ENCODE measurements at regions not wholly inside any gene's neighbourhood (a gene's known extent, or its start where the extent isn't known, plus 50 kb on each side); places are given as distances from the start of the nearest gene placed in this dataset.
"Not testable (repeated sequence)": the region's sequence is repeated elsewhere in the genome, so short reads cannot be mapped to it uniquely, and the experiment has no call there.

DNA sequence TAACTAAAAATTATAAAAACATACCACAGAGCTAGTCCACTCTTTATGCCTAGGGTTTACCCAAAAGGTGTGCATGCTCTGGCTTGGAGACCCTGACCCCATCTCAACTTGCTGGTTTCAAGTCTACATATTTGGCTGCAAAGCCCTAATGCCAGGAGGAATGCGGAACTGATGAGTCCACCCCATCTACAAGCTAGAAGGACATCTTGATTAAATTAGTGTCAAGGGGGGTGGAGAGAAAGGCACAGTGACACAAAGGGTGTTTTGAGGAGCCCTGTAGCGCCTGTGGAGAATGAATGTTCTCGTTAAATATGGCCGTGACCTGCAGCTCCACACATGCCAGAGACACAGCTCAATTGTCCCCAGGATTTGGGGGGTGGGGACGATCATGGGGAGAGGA is 104.1 kb upstream of the IKBKE start:
- DNase-seq: not testable (repeated sequence)

DNA sequence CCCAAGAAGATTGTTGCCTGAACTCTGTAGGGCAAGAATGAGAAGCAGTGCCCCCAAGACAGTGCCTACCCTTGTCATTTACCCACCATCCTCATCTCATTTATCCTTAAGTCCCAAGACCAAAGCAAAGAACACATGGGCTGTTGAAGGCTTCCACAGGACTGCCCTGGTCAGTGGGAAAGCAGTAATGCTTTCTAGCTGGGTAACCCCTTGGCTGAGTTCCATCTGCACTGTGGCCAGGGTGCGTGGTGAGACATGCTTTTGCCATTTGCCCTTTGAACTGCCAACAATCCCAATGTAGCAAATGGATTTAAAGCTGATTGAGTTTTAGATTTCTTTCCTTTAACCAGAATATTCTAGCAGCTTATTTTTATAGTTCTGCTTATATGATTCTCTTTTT is 103.5 kb upstream of the IKBKE start:
- DNase-seq: not testable (repeated sequence)

DNA sequence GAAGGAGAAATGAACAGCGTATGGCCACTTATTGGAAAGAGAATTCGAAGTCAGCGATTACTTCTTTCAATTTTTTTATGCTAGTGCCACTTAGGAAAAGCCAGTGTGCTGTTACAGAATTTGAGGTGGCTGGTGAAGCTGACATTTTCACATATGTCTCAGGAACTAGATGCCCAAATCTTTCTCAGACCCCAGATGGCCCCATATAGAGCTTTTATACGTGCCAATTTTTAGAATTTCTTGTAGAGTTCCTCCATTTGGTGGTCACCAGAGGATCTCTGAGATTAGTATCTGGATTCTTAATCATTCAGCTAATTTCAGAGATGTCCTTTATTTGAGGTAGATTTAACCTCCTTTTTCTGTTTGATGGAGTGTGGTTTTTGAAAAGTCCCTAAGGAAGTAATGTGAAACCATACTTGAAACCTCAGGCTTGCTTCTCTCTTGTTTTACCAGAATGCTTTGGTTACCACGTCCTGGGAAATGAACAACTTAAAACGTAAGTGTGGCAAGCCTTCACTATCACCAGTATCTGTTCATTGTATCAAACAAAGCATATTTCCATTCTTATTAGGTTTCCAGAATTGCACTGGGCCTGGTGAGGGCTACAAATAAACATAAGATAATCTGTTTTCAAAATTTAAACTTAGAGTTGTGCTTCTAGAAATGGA is 102.2 kb upstream of the IKBKE start:
- DNase-seq: not testable (repeated sequence)

DNA sequence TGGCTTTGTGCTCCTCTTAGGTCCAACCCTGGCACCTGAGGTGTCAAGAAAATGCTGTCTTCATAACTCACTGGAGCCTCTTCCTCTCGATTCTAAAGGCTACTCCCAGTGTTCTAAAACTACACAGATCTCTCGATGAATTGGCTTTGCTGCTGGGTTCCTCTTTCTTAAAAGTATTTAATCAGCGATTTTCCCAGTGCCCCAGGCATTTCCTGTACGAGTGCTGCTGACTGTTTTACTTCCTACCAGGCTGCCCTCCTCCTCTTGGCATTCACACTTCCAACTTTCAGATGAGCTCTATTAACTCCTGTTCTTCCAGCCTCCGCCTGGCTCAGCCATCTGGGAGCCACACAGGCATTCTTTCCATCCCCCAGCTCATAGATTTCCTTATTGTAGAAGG is 95.6 kb upstream of the IKBKE start:
- not testable (repeated sequence) for DNase-seq

DNA sequence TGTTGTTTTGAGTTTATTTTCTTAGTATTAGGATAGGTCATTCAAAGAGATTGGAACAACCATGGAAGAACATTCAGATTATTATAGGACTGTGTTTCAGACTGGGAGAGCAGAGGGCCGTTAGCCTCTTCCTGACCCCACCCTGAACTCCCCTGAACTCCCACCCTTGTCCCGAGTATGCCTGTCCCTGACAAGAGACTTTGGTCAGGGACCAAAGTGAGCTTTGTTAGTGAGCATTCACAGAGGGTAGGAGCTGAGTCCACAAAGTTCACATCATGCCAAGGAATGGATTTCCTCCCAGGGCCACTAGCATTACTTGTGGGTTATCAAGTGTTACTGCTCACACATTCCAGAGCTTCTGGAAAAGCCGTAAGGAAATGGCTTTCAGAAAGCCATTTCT is 94.7 kb upstream of the IKBKE start:
- not testable (repeated sequence) for DNase-seq

DNA sequence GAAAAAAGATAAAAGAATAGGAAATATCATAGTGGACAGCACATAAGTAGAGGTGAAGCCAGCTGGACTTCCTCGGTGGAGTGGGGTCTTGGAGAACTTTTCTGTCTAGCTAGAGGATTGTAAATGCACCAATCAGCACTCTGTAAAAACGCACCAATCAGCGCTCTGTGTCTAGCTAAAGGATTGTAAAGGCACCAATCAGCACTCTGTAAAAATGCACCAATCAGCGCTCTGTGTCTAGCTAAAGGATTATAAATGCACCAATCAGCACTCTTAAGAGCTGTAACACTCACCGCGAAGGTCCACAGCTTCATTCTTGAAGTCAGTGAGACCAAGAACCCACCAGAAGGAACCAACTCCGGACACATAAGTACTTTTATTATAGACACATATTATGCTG is 91.8 kb upstream of the IKBKE start:
- not testable (repeated sequence) for DNase-seq

DNA sequence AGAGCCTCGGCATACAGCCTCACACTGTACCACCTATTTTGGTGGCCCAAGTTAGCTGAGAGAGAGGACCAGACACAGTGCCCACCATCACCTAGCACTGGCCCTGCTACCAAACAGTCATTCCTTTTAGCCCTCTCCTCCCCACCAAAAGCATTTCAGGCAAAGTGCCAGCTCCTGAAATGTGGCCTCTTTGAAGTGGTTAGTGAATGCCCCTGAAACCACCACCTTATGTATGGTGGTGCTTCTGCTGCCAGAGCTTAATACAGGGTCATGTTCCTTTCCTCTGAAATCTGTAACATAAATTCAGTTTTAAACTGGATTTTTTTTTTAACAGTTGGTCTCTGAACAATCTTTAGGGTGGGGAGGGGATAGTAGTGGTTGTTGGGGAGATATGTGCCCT is 91.0 kb upstream of the IKBKE start:
- DNase-seq: not testable (repeated sequence)

DNA sequence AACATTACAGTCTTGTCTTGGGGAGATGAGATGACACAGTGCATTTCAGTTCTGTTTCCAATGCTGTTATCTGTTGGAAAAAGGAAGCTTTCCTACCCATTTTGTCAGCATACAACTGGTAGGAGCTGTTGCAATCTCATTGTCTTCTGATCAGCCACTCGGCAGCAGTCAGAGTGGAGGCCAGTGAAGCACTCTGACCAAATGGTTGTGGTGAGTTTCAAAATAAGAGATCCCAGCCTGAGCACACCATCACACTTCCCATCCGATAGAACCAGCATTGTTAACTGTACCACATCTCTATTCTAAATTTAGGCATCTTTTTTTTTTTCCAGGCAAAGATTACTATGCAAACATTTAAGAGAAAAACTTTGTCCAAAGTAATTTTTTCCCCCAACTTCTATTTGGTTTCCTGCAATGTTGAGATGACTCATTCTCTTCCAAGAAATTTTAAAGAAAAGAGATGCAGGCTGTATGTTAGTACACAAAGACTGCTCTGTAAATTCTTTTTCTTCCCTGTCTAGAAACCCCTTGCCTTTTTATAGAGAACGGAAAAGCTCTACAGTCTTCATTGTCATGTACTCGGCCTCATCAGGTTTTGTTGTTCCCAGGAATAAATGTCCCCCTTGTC is 90.0 kb upstream of the IKBKE start:
- not testable (repeated sequence) for DNase-seq

DNA sequence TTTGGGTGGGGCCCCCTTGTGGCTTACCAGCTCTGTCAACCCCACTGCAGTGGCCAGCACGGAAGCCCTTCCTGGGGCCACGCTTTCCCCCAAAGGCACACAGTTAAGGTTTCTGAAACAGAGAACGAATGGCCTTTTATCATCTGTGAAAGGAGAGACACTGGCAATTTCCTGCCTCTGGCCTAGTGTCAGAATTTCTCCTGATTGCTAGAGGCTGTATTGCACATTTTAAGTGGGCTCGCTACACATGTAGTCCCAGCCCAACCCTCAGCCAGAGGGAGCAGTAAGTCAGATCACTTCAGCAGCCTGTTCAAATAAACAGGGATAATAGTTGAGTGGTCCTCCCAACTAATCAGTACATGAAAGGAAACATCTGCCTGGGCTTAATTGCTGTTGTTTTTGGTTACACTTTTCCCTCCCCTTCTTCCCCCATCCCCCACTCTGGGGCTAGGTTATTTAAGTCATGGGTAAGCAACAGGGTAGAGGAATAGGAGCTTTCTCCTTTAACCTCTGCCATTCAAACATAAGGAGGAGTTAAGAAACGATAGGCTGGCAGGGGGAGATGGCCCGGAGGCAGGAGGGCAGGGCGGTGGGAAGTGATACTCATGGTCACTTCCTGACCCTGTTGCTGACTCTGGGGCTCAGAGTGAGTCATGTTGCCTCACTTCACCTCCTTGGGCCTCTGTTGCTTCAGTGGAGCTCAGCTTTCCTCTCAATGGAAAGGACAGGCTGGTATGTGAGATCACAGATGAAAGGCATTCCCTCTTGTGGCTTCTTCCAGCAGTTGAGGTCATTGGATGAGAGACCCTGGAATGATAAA is 89.3 kb upstream of the IKBKE start:
- DNase-seq: peak; percentile 25 to 78

DNA sequence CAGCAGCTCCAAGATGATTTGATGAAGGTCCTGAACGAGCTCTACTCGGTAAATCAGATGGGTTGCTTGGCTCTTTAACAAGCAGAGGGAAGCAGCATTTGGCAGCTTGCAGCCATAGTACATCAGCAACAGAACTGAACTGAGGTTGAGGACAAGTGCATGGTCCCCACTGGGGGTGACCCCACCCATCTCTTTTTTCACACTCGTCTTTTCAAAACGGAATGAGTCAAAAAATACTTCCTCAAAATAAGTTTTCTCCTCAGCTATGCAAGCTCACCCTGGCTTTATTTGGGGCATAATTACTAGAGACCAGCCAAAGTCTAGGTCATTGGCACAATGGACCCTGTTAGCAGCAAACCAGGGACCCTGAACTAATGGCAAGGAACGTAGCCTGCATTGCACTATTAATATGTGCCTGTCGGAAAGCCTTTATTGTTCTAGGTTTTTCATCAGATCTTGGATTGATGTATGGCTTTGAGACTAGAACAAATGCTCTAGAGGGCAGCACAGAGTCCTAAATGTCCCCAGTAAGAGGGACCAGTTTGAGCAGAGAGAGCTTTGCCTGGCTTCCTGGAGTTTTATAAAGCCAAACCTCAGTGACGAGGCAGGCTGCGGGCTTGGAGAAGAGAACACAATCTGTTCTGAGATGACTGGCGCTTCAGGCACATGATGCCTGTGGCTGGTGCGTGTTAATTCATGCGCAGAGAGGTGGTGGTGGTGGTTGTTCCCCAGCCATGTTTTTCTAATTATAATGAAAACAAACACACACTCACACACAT is 86.1 kb upstream of the IKBKE start:
- DNase-seq: peak in 1 of 2 experiments; percentile 8

DNA sequence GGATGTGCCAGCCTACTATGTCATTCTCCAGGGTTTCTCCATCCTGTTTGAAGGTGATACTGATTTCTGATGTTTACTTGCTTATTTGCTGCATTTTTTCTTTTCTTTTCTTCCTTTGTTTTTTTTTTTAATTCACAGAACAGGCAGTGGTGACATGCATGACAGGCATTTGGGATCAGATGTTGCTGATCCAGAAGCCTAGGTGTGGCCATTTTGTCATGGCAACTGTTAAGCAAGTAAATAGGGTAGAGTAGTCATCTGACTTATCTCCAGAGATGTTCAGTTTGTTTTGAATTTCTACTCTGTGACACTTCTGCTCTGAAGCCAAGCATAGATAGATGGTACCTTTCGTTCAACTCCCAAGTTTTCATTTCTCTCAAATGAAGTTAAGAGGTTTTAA is 85.4 kb upstream of the IKBKE start:
- not testable (repeated sequence) for DNase-seq

DNA sequence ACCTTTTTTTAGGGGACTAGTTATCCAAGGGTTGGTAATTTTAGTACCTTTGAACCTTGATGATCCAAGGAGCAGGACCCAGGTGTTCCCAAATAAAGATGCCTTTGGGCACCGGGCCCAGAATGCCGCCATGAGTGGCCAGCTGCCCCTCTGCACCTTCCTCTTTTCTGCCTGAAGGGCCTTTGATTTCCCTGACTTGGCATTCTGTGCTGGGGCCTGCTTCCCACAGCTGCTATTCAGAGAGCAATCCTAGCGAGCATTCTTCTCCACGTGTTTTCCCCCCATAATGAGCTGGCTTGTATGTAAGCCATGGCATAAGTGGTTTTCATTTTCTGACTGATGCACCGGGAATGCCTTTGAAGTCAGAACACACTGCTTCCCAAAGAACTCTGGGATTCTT is 82.6 kb upstream of the IKBKE start:
- not testable (repeated sequence) for DNase-seq

DNA sequence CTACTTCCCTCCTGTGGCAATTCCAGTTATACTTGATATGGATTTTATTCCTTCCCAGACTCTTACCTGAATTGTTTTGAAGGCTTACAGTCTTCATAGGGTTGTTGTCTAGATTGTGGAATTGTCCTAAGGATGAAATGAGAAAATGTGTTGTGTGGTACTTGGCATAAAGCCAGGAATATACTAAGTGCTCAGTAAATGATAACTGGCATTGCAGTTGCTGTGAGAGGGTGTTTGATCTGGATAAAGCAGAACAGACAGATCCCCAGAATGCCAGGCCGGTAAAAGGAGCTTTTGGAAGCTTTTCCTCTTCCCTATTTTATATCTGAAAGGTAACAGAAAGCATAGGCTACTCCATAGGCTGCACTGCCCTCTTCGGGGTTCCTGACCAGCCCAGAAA is 78.4 kb upstream of the IKBKE start:
- DNase-seq: not testable (repeated sequence)

DNA sequence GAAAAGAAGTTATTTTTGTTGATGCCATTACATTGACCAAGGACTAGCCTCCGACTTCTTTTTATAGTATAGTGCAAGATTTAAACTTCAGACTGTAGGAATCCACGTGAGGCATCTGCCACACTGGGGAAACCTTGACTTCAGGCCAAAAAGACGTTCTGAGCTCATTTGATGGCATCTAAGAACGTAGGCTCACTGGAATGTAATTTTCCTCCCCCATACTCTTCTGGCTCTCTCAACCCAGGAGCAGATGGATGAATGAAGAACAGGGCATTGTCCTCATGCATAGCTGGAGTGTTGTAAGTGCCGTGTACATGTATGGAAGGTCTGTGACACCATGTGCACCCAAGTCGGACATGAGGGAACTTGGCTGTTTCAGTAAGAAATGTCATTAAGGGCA is 72.8 kb upstream of the IKBKE start:
- not testable (repeated sequence) for DNase-seq

DNA sequence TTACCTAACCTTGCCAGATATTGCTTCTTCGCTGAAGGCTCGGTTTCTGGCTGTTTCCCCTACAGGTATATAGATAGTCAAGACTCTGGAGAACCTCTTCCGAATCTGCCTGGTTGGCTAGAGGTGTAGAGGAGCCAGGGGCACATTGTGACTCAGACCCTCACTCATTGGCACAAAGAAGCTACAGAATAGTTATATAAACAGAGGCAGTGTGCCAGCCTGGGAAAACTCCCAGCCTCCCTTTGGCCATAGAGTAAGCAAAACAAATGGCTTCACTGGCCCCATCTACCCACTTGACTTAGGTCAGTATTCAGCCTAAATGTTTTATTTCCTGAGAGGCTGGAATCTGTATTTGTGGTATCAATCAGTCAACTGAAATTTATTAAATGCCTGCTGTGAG is 72.0 kb upstream of the IKBKE start:
- not testable (repeated sequence) for DNase-seq

DNA sequence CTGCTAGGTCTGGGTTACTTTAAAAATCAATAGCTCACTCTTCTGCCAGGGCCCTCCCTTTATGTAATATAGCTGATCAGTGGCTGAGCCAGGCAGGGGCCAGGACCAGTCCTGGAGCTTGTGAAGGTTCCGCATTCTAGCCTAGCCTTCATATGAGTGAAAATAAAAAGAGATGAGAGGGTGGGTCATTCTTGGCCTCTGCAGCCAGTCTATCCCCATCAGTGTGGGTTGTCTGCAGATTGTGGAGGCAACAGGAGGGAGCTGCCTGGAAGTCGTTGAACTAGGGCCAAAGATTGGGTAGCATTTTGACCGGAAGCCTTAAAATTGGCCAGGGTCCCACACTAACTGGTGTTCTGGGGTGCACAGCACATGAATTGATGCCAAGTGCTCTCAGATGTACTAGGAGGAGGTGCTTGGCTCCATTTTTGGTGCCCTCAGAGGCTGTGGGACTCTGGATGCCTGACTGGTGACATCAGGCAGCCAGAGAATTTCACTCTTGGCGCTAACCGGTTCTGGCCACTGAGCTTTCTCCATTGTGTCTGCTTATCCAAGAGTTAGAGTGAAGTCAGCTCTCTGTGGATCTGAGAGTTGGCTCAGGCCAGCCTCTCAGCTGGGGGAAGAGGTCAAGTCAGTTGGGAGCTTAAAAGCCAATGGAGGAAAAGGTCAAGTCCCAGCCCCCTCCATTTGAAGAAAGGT is 66.5 kb upstream of the IKBKE start:
- not testable (repeated sequence) for DNase-seq

DNA sequence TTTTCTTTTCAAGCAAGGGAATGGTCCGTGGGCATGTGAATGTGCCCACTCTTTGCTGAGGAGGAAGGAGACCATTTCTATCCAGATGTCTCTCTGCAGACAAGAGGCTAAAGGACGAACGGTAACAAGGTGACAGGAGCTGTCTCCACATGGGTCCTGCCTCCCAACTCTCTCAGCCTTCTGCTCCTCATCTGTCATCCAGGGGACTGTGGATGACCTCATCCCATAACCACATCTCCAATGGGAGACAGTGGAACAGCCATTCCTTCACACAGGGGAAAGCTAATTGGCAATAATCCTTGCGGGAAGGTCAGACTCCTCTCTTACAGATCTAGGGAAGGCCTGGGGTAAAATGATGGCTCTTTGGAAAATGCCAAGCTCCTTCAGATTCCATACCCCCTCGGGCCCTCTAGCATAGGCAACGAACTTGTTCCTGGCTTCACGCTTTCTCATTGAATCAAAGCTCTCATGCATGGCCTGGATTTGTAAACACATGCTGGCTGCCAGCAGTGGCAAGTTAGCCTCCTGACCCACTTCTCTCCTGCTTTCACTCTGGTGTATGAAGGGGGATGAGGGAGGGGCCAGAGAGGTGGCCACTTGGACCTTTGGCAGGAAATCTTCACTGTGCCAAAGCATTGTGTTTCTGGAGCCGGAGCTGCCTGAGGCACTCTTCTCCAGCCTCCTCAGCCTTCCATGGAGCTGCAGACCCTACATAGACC is 65.8 kb upstream of the IKBKE start:
- not testable (repeated sequence) for DNase-seq

DNA sequence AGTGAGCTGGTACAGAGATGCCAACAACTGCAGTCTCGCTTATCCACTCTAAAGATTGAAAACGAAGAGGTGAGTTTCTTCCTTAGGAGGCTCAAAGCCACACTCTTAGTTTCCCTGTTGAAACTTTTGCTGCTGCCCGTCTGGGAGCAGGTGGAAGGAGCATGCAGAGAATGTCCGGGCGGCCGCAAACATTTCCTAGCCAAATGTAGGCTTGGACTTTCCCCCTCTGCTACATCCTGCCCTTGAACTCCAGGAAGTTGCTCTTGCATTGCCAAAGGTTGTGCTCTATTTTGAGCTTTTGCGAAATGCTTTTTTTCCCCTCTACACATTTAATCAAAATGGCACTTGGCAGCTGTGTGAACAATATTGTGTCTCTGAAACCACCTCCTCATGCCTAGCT is 65.0 kb upstream of the IKBKE start:
- not testable (repeated sequence) for DNase-seq

DNA sequence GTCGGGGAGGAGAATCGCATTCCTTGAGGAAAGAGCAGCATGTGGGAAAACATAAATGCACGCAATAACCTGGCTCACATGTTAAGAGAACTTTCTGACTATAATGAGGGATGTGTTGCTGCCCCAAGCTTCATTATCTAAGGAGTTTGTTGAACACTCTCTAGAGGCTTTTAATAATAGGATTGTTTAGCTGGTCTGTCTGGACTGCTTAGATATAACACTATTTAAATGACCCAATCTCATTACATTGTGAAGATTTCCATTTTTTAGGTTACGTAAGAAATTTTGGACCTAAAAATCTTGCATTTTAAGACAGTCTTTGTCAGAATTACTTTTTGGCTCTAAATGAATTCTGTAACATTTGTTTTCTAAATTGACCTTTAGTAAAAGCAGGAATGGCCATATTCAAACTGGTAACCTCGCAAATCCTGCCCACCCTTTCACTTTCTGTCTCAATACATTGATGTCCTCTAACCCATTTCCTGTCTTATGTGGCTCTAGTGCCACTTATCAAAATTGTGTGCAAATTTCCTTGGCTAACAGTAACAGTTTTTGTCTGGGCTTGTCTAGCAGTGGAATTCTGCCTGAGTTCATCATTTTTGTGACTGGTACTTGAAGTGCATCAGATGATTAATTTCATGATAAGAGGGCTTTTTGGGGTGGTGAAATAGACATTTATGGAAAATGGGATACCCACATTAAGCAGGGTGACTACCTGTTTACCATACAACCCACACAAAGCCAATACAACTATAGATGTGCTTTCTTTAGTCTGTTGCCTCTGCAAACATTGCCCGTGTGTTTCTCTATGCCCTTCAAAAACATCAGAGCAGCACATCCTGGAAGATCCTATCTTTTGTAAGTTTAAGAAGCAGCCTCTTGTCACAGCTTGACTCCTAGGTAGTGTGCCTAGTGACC is 61.6 kb upstream of the IKBKE start:
- DNase-seq: not testable (repeated sequence)

DNA sequence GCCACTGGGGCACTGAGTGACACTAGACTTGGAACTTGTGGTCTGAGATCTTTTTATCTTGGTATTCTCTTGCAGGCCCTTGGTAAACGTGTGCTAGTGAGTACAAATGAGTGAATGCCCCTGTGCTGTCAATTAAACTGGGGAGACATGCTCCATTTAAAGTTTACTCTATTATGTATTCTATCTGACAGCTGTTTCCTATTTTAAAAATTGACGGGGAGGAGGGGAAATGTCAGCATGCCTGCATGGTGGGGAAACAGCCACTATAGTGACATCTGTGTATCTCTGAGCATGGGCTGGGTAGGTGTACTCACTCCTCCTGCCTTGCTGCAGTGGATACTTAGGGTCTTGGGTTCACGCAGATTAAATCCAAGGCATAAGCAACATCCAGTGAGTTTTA is 59.0 kb upstream of the IKBKE start:
- DNase-seq: peak in 1 of 2 experiments; percentile 18

DNA sequence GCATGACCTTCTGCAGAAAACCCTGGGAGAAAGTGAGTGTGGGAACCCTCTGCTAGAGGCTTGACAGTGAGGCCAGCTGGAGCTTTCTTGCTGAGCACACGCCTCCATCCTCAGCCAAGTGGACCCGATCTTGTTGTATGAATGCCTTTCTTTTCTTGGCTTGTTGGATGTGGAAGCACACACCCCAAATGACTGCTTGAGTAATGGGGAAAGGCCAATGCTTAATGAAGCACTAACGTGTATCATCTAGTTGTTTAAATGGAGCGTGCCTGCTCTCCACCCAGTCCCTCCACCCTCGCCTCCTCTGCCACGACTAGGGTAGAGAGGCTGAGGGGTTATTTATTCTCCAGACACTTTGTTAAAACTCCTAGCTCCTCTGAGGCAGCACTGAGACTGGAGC is 54.3 kb upstream of the IKBKE start:
- DNase-seq: peak in 1 of 2 experiments; percentile 26
